ENCODE measurements at regions not wholly inside any gene's neighbourhood (a gene's known extent, or its start where the extent isn't known, plus 50 kb on each side); places are given as distances from the start of the nearest gene placed in this dataset.

GRCh38 chr18:51578406-51578980 lies 381.0 kb upstream of the MEX3C start:
- Histone ChIP-seq H4K20me1 (ENCODE audit: control insufficient read depth, extremely low read depth, insufficient read depth, low read length) (no peaks in the 10 kb centered on the region), H3K9ac (ENCODE audit: insufficient read depth, low read length) (no peak overlapping the region), H3K4me2 (ENCODE audit: extremely low read depth, insufficient read depth, low read length) (no peak overlapping the region), H3K36me3 (ENCODE audit: control insufficient read depth, insufficient read depth, low read length) (no peaks in the 10 kb centered on the region), H3K27ac (ENCODE audit: insufficient read depth, low read length) (no peak overlapping the region), H3K4me3 (replicated peaks in 1 of 4; ENCODE audit: control extremely low read depth in 1 of 4, insufficient read depth in 1 of 4, low read depth in 3 of 4, low read length in 4 of 4) (no peak overlapping the region), H3K79me2 (ENCODE audit: control insufficient read depth, insufficient read depth, low read length) (no peaks in the 10 kb centered on the region), H3K4me1 (ENCODE audit: control insufficient read depth, extremely low read depth, insufficient read depth, low read length) (no peaks in the 10 kb centered on the region), H3K27me3 (ENCODE audit: control insufficient read depth, insufficient read depth, low read length) (no peaks in the 10 kb centered on the region), H3K9me3 (ENCODE audit: control insufficient read depth, insufficient read depth, low read depth, low read length) (no peaks in the 10 kb centered on the region), H2AFZ (ENCODE audit: low read length) (no peak overlapping the region)
- no peak for TF ChIP-seq CTCF (conservative IDR thresholded peaks at IDR 0.05 in 1 of 2, IDR thresholded peaks at IDR 0.05 in 1 of 2; ENCODE audit: low read depth in 1 of 2, low read length in 2 of 2)
- no peak for TF ChIP-seq EZH2 (IDR thresholded peaks at IDR 0.05; ENCODE audit: low read length, missing control alignments)
- DNase-seq (ENCODE audit: low read depth in 2 of 2), result no peak

- Histone ChIP-seq H4K20me1 (ENCODE audit: control insufficient read depth, extremely low read depth, insufficient read depth, low read length) (no peaks in the 10 kb centered on the region), H3K27ac (ENCODE audit: insufficient read depth, low read length) (no peak overlapping the region), H3K4me2 (ENCODE audit: extremely low read depth, insufficient read depth, low read length) (no peak overlapping the region), H3K79me2 (ENCODE audit: control insufficient read depth, insufficient read depth, low read length) (no peaks in the 10 kb centered on the region), H3K4me3 (replicated peaks in 1 of 4; ENCODE audit: control extremely low read depth in 1 of 4, insufficient read depth in 1 of 4, low read depth in 3 of 4, low read length in 4 of 4) (no peak overlapping the region), H3K27me3 (ENCODE audit: control insufficient read depth, insufficient read depth, low read length) (no peaks in the 10 kb centered on the region), H2AFZ (ENCODE audit: low read length) (no peak overlapping the region), H3K4me1 (ENCODE audit: control insufficient read depth, extremely low read depth, insufficient read depth, low read length) (no peaks in the 10 kb centered on the region), H3K9me3 (ENCODE audit: control insufficient read depth, insufficient read depth, low read depth, low read length) (no peaks in the 10 kb centered on the region), H3K36me3 (ENCODE audit: control insufficient read depth, insufficient read depth, low read length) (no peaks in the 10 kb centered on the region), H3K9ac (ENCODE audit: insufficient read depth, low read length) (no peak overlapping the region)
- TF ChIP-seq CTCF (conservative IDR thresholded peaks at IDR 0.05 in 1 of 2, IDR thresholded peaks at IDR 0.05 in 1 of 2; ENCODE audit: low read depth in 1 of 2, low read length in 2 of 2), result no peak
- no peak for TF ChIP-seq EZH2 (IDR thresholded peaks at IDR 0.05; ENCODE audit: low read length, missing control alignments)
- no peak for DNase-seq (ENCODE audit: low read depth in 2 of 2)
Measured at GRCh38 chr18:51580580-51580979, 383.1 kb upstream of the MEX3C start.

GRCh38 chr18:51582551-51582950 lies 385.1 kb upstream of the MEX3C start:
- no peak overlapping the region for H2AFZ ChIP-seq (ENCODE audit: low read length)
- H4K20me1 ChIP-seq (ENCODE audit: control insufficient read depth, extremely low read depth, insufficient read depth, low read length), result no peaks in the 10 kb centered on the region
- H3K27me3 ChIP-seq (ENCODE audit: control insufficient read depth, insufficient read depth, low read length), result no peaks in the 10 kb centered on the region
- H3K9ac ChIP-seq (ENCODE audit: insufficient read depth, low read length), result no peak overlapping the region
- no peak overlapping the region for H3K4me2 ChIP-seq (ENCODE audit: extremely low read depth, insufficient read depth, low read length)
- DNase-seq (ENCODE audit: low read depth in 2 of 2), result no peak
- H3K9me3 ChIP-seq (ENCODE audit: control insufficient read depth, insufficient read depth, low read depth, low read length), result no peaks in the 10 kb centered on the region
- no peak for TF ChIP-seq EZH2 (IDR thresholded peaks at IDR 0.05; ENCODE audit: low read length, missing control alignments)
- no peak for TF ChIP-seq CTCF (conservative IDR thresholded peaks at IDR 0.05 in 1 of 2, IDR thresholded peaks at IDR 0.05 in 1 of 2; ENCODE audit: low read depth in 1 of 2, low read length in 2 of 2)
- no peak overlapping the region for H3K4me3 ChIP-seq (replicated peaks in 1 of 4; ENCODE audit: control extremely low read depth in 1 of 4, insufficient read depth in 1 of 4, low read depth in 3 of 4, low read length in 4 of 4)
- no peaks in the 10 kb centered on the region for H3K79me2 ChIP-seq (ENCODE audit: control insufficient read depth, insufficient read depth, low read length)
- H3K36me3 ChIP-seq (ENCODE audit: control insufficient read depth, insufficient read depth, low read length), result no peaks in the 10 kb centered on the region
- H3K4me1 ChIP-seq (ENCODE audit: control insufficient read depth, extremely low read depth, insufficient read depth, low read length), result no peaks in the 10 kb centered on the region
- H3K27ac ChIP-seq (ENCODE audit: insufficient read depth, low read length), result no peak overlapping the region

Measured in fibroblast of lung (primary cell).